NK-92 treated with Interleukin-12 subunit alpha and Interleukin-12 subunit beta, amount 100 ng/mL, for 24 hours (cell line): ENCODE measurements at regions not wholly inside any gene's neighbourhood (a gene's known extent, or its start where the extent isn't known, plus 50 kb on each side); places are given as distances from the start of the nearest gene placed in this dataset.

Experiments used
- DNase-seq: peaks from one replicate; lab custom pipeline; 2025; lab: John Stamatoyannopoulos, UW

DNA sequence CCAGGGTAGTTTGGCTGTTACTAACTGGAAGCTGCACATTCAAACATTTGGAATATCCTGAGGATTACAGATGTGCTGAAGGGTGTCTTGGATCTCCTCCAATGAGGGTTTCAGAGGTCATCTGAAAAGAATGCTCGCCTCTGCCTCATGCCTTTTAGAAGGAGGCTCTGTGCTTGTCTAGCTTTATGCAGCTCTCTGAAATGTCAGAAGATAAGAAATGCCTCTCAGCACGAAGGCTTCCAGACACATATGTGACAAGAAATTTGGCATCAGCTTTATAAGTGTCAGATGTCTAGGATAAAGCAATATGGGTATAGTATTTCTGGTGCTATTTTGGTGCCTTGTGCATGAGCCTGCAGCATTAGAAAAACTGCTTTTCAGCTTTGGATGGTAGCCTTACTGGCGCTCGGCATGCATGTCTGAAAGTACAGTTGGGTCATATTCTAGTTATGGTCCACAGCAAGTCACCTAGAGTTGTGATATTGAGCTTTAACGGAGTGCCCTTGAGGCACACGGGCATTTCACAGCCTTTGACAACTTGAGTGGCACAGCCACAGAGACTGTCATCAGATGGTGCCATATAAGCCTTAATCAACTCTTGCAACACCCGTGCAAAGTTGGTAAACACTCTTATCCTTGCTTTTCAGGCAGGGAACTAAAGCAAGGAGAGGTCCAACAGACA is 70.8 kb upstream of the PGRMC2 start:
- no peak for DNase-seq

DNA sequence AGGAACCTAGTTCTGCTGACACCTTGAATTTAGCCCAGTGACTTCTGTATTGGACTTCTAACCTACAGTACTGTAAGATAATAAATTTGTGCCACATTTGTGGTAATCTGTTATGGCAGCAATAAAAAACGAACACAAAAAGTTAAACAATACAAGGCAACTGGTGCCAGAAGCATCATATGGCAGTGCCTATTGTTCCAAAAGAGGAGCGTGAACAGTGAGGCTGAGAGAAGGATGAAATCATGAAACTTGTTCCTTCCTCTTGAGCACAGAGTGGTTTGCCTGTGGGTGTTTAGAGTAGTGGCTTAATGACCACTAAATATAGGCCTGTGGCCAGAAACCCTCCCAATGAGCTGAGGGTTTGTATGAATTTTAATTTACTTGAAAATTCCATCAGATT is 69.7 kb upstream of the PGRMC2 start:
- no peak for DNase-seq

- DNase-seq = no peak
Observed at GRCh38 chr4:128355305-128355704, 67.7 kb upstream of the PGRMC2 start.

GRCh38 chr4:128354205-128354821 is 66.7 kb upstream of the PGRMC2 start:
- DNase-seq = no peak

- no peak for DNase-seq
Observed at GRCh38 chr4:128353791-128354190, 66.2 kb upstream of the PGRMC2 start.

DNA sequence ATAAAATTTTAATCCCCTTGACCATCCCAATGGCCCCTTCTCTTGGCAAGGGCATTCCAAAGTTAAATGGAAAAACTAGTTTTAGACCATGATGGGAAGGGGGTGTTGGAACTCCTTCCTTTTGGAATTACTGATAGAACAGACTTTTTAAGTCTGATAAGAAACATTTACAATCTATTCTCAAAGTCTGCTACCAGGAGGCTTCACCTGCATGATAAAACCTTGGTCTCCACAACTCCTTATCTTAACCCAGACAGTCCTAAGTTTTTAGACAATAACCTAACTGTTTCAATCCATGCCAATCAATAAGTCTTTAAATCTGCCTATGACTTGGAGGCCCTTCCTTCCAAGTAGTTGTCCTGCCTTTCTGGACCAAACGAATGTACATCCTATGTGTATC is 63.9 kb upstream of the PGRMC2 start:
- DNase-seq = no peak

GRCh38 chr4:128350449-128351045 is 62.9 kb upstream of the PGRMC2 start:
- DNase-seq = no peak

GRCh38 chr4:128349921-128350320 is 62.3 kb upstream of the PGRMC2 start:
- DNase-seq = no peak

- DNase-seq = no peak
Observed at GRCh38 chr4:128347930-128348660, 60.5 kb upstream of the PGRMC2 start.

DNA sequence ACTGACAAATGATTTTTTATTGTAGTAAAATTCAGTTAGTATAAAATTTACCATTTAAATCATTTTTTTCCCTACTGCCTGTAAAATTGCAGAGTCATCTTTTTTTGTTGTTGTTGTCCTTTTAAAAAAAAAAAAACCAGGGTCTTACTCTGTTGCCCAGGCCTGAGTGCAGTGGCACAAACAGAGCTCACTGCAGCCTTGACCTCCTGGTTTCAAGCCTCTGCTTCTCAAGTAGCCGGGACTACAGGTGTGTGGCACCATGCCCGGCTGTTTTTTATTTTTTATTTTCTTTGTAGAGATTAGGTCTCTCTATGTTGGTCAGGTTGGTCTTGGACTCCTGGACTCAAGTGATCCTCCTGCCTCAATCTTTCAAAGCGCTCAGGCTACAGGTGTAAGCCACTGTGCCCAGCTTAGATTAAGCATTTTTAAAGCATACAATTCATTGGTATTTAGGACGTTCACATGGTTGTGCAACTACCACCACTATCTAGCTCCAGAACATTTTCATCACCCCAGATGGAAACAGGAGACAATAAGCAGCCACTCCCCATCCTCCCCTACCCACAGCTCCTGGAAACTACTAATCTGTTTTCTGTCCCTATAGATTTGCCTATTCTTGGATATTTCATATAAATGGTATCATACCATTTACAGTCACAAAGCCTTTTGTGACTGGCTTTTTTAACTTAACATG is 59.7 kb upstream of the PGRMC2 start:
- no peak for DNase-seq

GRCh38 chr4:128346054-128346716 is 58.6 kb upstream of the PGRMC2 start:
- DNase-seq = no peak

DNA sequence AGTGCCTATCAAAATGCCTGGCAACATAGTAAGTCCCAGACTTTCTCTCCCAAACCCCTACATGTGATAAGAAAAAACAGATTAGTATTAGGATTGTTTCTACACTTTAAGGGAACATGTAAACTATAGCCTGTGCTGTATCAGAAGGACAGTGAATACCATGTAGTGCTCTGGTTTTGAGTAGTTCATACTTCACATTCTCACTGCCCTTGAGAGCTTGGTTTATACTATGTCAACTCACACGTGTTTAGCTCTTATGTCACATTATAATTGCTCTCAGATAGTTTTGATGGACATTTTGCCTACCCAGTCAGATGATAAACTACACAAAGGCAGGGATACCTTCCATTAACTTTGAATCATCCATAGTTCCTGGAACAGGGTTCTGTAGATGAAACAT is 58.0 kb upstream of the PGRMC2 start:
- DNase-seq = no peak

GRCh38 chr4:128342762-128343161 is 55.1 kb upstream of the PGRMC2 start:
- DNase-seq = no peak

- no peak for DNase-seq
Observed at GRCh38 chr4:128341634-128342033, 54.0 kb upstream of the PGRMC2 start.

- no peak for DNase-seq
Observed at GRCh38 chr4:128338634-128339355, 51.2 kb upstream of the PGRMC2 start.

- no peak for DNase-seq
Observed at GRCh38 chr4:128337863-128338262, 50.2 kb upstream of the PGRMC2 start.
